GM18951 (cell line): ENCODE measurements at regions not wholly inside any gene's neighbourhood (a gene's known extent, or its start where the extent isn't known, plus 50 kb on each side); places are given as distances from the start of the nearest gene placed in this dataset.
"Not testable (repeated sequence)": the region's sequence is repeated elsewhere in the genome, so short reads cannot be mapped to it uniquely, and the experiment has no call there.

Experiments used
- POLR2A ChIP-seq: IDR thresholded peaks from 4 replicates; pipeline ENCODE4 v1.6.1; 2011; ENCODE audit warnings: mild to moderate bottlenecking; ENCODE audit not compliant: insufficient read length, insufficient read depth; ENCODE audit errors: extremely low read depth
- in situ Hi-C: fragments of 300-500 bp; cut with MboI; formaldehyde crosslinking; loops from one replicate; pipeline ENCODE4 v1.12.0; 2022; ENCODE audit warnings: low sequenced_read_pairs, mixed read lengths, inconsistent platforms; ENCODE audit not compliant: unreplicated experiment

- TF ChIP-seq POLR2A: no peak
- in situ Hi-C loops: no loop called here
Measured at GRCh38 chr17:30589431-30589830, 112.2 kb downstream of the GOSR1 start.

- TF ChIP-seq POLR2A: no peak
- in situ Hi-C loops: no loop called here
Measured at GRCh38 chr17:30588798-30589247, 111.6 kb downstream of the GOSR1 start.

GRCh38 chr17:30586818-30587595, 109.8 kb downstream of the GOSR1 start:
- no peak for TF ChIP-seq POLR2A
- in situ Hi-C loops: no loop called here

GRCh38 chr17:30584810-30585209, 107.6 kb downstream of the GOSR1 start:
- in situ Hi-C loops: no loop called here
- no peak for TF ChIP-seq POLR2A

- in situ Hi-C loops: no loop called here
Measured at GRCh38 chr17:30580916-30581315, 103.7 kb downstream of the GOSR1 start.

GRCh38 chr17:30579610-30580315, 102.6 kb downstream of the GOSR1 start:
- TF ChIP-seq POLR2A: no peak
- in situ Hi-C loops: no loop called here

More at GRCh38 chr17:30580916-30581315, 103.7 kb downstream of the GOSR1 start:
- no peak for TF ChIP-seq POLR2A

- in situ Hi-C loops: not testable (repeated sequence)
Measured at GRCh38 chr17:30578015-30578717, 101.0 kb downstream of the GOSR1 start.
